Sigmoid colon (tissue), 6 donors: ENCODE measurements at regions not wholly inside any gene's neighbourhood (a gene's known extent, or its start where the extent isn't known, plus 50 kb on each side); places are given as distances from the start of the nearest gene placed in this dataset.

Experiments
- DNase-seq: peaks from one replicate; pipeline ENCODE4 v3.0.0-alpha.2; 2019
- H3K27ac ChIP-seq, 4 donors: fragments of 200-600 bp; sonication (generic); one replicate each; pipeline ENCODE4 v1.5.1; 2016 to 2019; ENCODE audit warnings: mild to moderate bottlenecking in 1 of 4
- H3K27me3 ChIP-seq, 3 donors: fragments of 200-600 bp; sonication (generic); one replicate each; pipeline ENCODE4 v1.5.1; 2019; ENCODE audit warnings: mild to moderate bottlenecking in 1 of 3
- H3K36me3 ChIP-seq, 4 donors: fragments of 200-600 bp; sonication (generic); one replicate each; pipeline ENCODE4 v1.5.1; 2016 to 2019
- H3K4me1 ChIP-seq, 4 donors: fragments of 200-600 bp; sonication (generic); one replicate each; pipeline ENCODE4 v1.5.1; 2017 to 2019
- H3K4me3 ChIP-seq, 4 donors: fragments of 200-600 bp; sonication (generic); one replicate each; pipeline ENCODE4 v1.5.1; 2017 to 2019; ENCODE audit warnings: mild to moderate bottlenecking in 2 of 4, moderate library complexity in 1 of 4
- H3K9me3 ChIP-seq, 4 donors: fragments of 200-600 bp in 3 of 4; sonication (generic) in 3 of 4; one replicate each; pipeline versions ENCODE4 v1.5.1 to v1.6.1; 2013 to 2019
- EP300 ChIP-seq, 4 donors: sonication (generic); formaldehyde crosslinking; IDR thresholded peaks; one replicate each; pipeline ENCODE4 v1.6.1; 2017; ENCODE audit warnings: antibody characterized with exemption in 4 of 4
- POLR2A ChIP-seq, 2 donors: fragments of 450-650 bp; IDR thresholded peaks; one replicate each; pipeline ENCODE4 v1.6.1; 2016; ENCODE audit warnings: antibody characterized with exemption in 2 of 2, mild to moderate bottlenecking in 2 of 2, moderate library complexity in 2 of 2
- POLR2AphosphoS5 ChIP-seq, 4 donors: sonication (generic); formaldehyde crosslinking; IDR thresholded peaks; one replicate each; pipeline ENCODE4 v1.6.1; 2017; ENCODE audit warnings: antibody characterized with exemption in 4 of 4
- WGBS, 2 donors: extraction: QIAGEN DNeasy Blood & Tissue Kit; methylation state at CpG; one replicate each; pipeline ENCODE4 v1.1.7; 2013; 5-methylcytosine and 5-hydroxymethylcytosine counted together
- intact Hi-C: fragments of 100-400 bp; cut with DNase I; formaldehyde crosslinking; loops from one replicate; pipeline ENCODE4 v1.15.1; 2023
- TF ChIP-seq, protein P1 (sequence below), 4 experiments: fragments of 450-650 bp in 3 of 4; fragments of 200-600 bp in 1 of 4; IDR thresholded peaks; one replicate each; pipeline ENCODE4 v1.5.1; 2016 to 2019; ENCODE audit warnings: antibody characterized with exemption in 4 of 4, mild to moderate bottlenecking in 3 of 4, moderate library complexity in 2 of 4
- donor health status: healthy with polysubstance abuse.
- donor health status: healthy.

DNA sequence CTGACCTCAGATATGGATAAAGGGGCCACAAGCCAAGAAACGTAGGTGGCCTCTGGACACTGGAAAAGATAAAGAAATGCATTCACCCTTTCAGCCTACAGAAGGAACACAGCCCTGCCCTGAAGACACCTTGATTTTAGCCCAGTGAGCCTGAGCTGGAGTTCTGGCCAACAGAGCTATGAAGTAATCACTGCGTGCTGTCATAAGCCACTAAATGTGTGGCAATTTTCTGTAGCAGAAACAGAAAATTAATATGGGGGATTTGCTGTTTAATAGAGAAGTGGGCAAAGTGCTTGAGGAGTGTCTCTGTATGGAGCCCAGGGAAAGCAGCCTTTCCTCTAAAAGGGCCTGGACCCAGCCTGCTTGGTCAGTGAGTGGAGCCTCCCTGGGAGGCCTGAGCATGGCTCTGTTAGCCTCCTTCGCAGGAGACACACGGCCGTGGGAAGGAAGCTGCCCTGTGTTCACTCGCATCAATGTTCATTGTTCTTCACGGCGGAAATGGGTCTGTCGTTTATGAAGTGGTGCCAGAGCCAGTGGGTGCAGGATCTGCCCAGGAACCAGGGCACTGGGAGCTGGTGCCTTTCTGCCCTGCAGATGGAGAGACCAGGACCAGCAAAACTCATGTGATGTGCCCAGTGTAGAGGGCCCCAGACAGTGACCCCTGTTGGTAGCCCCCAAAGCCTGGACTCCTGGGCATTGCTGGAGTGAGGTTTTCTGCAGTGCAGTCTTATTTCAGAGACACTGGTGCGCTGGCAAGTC lies 268.9 kb downstream of the NDUFA10 start:
- no peak for DNase-seq
- no peak overlapping the region for H3K4me3 ChIP-seq
- no peak overlapping the region for H3K27ac ChIP-seq
- H3K36me3 ChIP-seq, result no peaks in the 10 kb centered on the region
- H3K4me1 ChIP-seq, result peaks cover 0 to 17% (median 10%) of the 10 kb centered on the region in 4 donors
- 77 to 78% methylated on average over 10 of the region's 10 CpGs for WGBS, 2 donors
- no peaks in the 10 kb centered on the region for H3K27me3 ChIP-seq
- intact Hi-C loops, result no loop called here
- H3K9me3 ChIP-seq, result peaks cover 0 to 7% (median 2%) of the 10 kb centered on the region in 4 donors
- TF ChIP-seq POLR2A (IDR thresholded peaks at IDR 0.05) (no peak), EP300 (IDR thresholded peaks at IDR 0.05) (no peak), POLR2AphosphoS5 (IDR thresholded peaks at IDR 0.05) (no peak)
- TF ChIP-seq, protein P1, sequence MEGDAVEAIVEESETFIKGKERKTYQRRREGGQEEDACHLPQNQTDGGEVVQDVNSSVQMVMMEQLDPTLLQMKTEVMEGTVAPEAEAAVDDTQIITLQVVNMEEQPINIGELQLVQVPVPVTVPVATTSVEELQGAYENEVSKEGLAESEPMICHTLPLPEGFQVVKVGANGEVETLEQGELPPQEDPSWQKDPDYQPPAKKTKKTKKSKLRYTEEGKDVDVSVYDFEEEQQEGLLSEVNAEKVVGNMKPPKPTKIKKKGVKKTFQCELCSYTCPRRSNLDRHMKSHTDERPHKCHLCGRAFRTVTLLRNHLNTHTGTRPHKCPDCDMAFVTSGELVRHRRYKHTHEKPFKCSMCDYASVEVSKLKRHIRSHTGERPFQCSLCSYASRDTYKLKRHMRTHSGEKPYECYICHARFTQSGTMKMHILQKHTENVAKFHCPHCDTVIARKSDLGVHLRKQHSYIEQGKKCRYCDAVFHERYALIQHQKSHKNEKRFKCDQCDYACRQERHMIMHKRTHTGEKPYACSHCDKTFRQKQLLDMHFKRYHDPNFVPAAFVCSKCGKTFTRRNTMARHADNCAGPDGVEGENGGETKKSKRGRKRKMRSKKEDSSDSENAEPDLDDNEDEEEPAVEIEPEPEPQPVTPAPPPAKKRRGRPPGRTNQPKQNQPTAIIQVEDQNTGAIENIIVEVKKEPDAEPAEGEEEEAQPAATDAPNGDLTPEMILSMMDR (IDR thresholded peaks at IDR 0.05), result no peak

DNA sequence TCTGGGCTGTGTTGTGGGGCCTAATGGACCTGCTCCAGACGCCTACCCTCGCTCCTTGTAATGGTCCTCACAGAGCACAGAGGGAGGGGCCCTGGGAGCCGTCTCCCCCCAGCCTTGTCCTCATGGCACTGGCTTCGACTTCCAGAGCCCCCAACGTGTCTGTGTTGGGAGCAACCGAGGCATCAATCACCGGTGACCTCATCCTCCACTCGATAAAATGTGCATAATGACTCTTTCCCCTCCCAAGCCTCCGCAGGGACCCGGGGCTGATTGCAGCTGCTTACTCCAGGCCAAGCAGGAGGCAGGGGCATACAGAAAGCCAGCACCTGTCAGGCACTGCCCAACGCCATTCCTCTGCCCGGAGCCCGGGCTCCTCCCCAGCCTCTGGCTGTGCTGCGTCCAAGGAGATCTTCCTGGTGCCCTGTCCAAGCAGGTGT lies 271.7 kb downstream of the NDUFA10 start:
- no peak for DNase-seq
- no peaks in the 10 kb centered on the region for H3K36me3 ChIP-seq
- intact Hi-C loops, result no loop called here
- H3K27ac ChIP-seq, result no peak overlapping the region
- H3K9me3 ChIP-seq, result no peaks in the 10 kb centered on the region
- H3K4me3 ChIP-seq, result no peak overlapping the region
- no peaks in the 10 kb centered on the region for H3K27me3 ChIP-seq
- H3K4me1 ChIP-seq, result peaks cover 0 to 14% (median 10%) of the 10 kb centered on the region in 4 donors
- no peak for TF ChIP-seq POLR2AphosphoS5 (IDR thresholded peaks at IDR 0.05)
- no peak for TF ChIP-seq EP300 (IDR thresholded peaks at IDR 0.05)
- TF ChIP-seq, protein P1 (IDR thresholded peaks at IDR 0.05), result no peak
- no peak for TF ChIP-seq POLR2A (IDR thresholded peaks at IDR 0.05)
- 83 to 87% methylated on average over 14 of the region's 14 CpGs for WGBS, 2 donors

DNA sequence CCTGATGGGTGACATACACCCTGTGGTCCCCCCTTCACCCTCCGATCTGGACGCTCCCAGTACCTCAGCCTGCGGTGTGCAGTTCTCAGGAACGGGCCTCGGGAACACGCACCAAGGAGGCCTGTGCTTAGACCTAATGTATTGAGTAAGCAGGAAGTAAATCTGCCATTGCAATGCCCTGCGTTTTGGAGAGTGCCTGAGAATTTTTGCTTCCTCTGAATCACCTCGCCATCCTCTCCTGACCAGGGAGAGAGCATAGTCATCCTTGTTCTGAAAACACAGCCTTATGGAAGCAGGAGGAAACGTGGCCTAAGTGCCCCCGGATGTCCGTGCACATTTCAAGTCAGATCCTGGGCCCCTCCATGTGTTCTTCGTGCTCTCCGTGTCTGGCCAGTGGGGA lies 272.2 kb downstream of the NDUFA10 start:
- H3K27ac ChIP-seq, result no peak overlapping the region
- peaks cover 0 to 12% (median 10%) of the 10 kb centered on the region in 4 donors for H3K4me1 ChIP-seq
- intact Hi-C loops, result no loop called here
- DNase-seq, result no peak
- H3K4me3 ChIP-seq, result no peak overlapping the region
- TF ChIP-seq, protein P1 (IDR thresholded peaks at IDR 0.05), result no peak
- TF ChIP-seq POLR2A (IDR thresholded peaks at IDR 0.05) (no peak), POLR2AphosphoS5 (IDR thresholded peaks at IDR 0.05) (no peak), EP300 (IDR thresholded peaks at IDR 0.05) (no peak)
- no peaks in the 10 kb centered on the region for H3K27me3 ChIP-seq
- no peaks in the 10 kb centered on the region for H3K36me3 ChIP-seq
- 78 to 85% methylated on average over 13 of the region's 13 CpGs for WGBS, 2 donors
- no peaks in the 10 kb centered on the region for H3K9me3 ChIP-seq

DNA sequence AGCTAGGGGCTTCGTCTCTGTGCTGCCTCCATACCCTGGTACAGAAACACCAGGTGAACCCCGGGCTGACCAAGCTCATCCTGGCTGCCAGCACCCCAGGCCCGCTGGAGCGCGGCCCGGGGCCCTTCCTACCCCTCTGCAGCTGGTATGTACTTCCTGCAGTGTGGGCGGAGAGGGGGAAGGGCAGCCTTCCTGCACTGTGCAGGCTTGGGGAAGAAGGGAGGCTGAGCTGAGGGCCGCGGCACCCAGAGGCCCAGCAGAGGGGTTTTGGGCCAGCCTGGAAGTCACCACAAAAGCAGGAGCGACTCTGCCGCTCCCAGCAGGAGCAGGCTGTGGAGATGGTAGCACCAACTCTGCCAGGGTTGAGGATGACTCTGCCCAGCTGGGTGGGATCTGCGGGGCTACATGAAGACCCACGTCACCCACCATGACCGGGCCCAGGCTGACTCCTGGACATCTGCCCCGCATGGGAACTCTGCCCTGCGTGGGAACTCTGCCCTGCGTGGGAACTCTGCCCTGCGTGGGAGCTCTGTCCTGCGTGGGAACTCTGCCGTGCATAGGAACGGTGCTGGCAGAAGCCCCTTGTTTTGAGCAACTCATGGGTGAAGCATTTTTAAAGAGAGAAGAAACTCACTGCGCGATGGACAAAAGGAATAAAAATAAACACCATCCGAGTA lies 273.3 kb downstream of the NDUFA10 start:
- no peak for DNase-seq
- Histone ChIP-seq H3K4me3 (no peak overlapping the region), H3K27me3 (no peaks in the 10 kb centered on the region), H3K27ac (no peak overlapping the region), H3K9me3 (no peaks in the 10 kb centered on the region), H3K36me3 (no peaks in the 10 kb centered on the region), H3K4me1 (peaks cover 0 to 12% (median 10%) of the 10 kb centered on the region in 4 donors)
- TF ChIP-seq POLR2AphosphoS5 (IDR thresholded peaks at IDR 0.05), result no peak
- TF ChIP-seq EP300 (IDR thresholded peaks at IDR 0.05), result no peak
- no peak for TF ChIP-seq POLR2A (IDR thresholded peaks at IDR 0.05)
- TF ChIP-seq, protein P1 (IDR thresholded peaks at IDR 0.05), result no peak
- 52 to 64% methylated on average over 24 of the region's 24 CpGs for whole genome bisulfite sequencing, 2 donors
- intact Hi-C loops, result no loop called here
